IMR-90 (cell line): ENCODE measurements at regions not wholly inside any gene's neighbourhood (a gene's known extent, or its start where the extent isn't known, plus 50 kb on each side); places are given as distances from the start of the nearest gene placed in this dataset.

Source experiments
- ATAC-seq: fragments of 200-7000 bp; cut with Tn5 transposase; 2 replicates; pipeline ENCODE4 v1.9.1; 2020; ENCODE audit warnings: low read depth, mild to moderate bottlenecking, moderate library complexity
- BruUV-seq: library from RNA; stranded (reverse); fragments of 400-500 nt; replicated peaks from 2 replicates; lab custom pipeline; 2021; lab: Mats Ljungman, UMichigan
- CTCF ChIA-PET: fragments of 300-600 bp; formaldehyde crosslinking; extraction: SDS; loops from one replicate; lab custom pipeline; 2021; ENCODE audit warnings: antibody characterized with exemption; lab: Yijun Ruan, JAX
- POLR2A ChIA-PET: fragments of 300-600 bp; sonication (Branson Sonifier 250); formaldehyde crosslinking; loops from one replicate; lab custom pipeline; 2022; ENCODE audit warnings: antibody characterized with exemption; ENCODE audit not compliant: unreplicated experiment; lab: Charles Lee
- DNase-seq: peaks from one replicate; pipeline ENCODE4 v3.0.0; 2013
- H2AFZ ChIP-seq: replicated peaks from 2 replicates; pipeline ENCODE3; 2013; ENCODE audit warnings: low read length, mild to moderate bottlenecking; ENCODE audit not compliant: poor library complexity
- H2AK5ac ChIP-seq: 2 replicates; pipeline ENCODE4 v1.6.1; 2013; ENCODE audit warnings: low read depth, low read length, inconsistent platforms
- H2AK9ac ChIP-seq: replicated peaks from 2 replicates; pipeline ENCODE3; 2013; ENCODE audit warnings: mild to moderate bottlenecking, low read depth, low read length, moderate library complexity; ENCODE audit not compliant: poor library complexity
- H2BK120ac ChIP-seq: 2 replicates; pipeline ENCODE4 v1.6.1; 2013; ENCODE audit warnings: low read depth, low read length, inconsistent platforms
- H2BK15ac ChIP-seq: 3 replicates; pipeline ENCODE4 v1.6.1; 2013; ENCODE audit warnings: low read depth, low read length, inconsistent platforms
- H2BK20ac ChIP-seq: 2 replicates; pipeline ENCODE4 v1.6.1; 2013; ENCODE audit warnings: low read depth, mild to moderate bottlenecking, inconsistent platforms, low read length, moderate library complexity
- H2BK5ac ChIP-seq: 2 replicates; pipeline ENCODE4 v1.6.1; 2013; ENCODE audit warnings: mild to moderate bottlenecking, low read depth, low read length, inconsistent platforms; ENCODE audit not compliant: poor library complexity, severe bottlenecking
- H3K14ac ChIP-seq: replicated peaks from 2 replicates; pipeline ENCODE4 v1.6.1; 2013; ENCODE audit warnings: low read depth, low read length, inconsistent platforms
- H3K18ac ChIP-seq: 2 replicates; pipeline ENCODE4 v1.6.1; 2013; ENCODE audit warnings: low read depth, low read length, control low read depth
- H3K23ac ChIP-seq: 2 replicates; pipeline ENCODE4 v1.6.1; 2013; ENCODE audit warnings: low read depth, low read length, inconsistent platforms
- H3K27ac ChIP-seq: 2 replicates; pipeline ENCODE4 v1.5.1; 2013; ENCODE audit warnings: mild to moderate bottlenecking, control low read depth, low read length; ENCODE audit not compliant: insufficient read depth
- H3K27me3 ChIP-seq: 2 replicates; pipeline ENCODE4 v1.6.1; 2013; ENCODE audit warnings: low read length; ENCODE audit not compliant: control insufficient read depth, insufficient read depth
- H3K36me3 ChIP-seq: 2 replicates; pipeline ENCODE4 v1.6.1; 2013; ENCODE audit warnings: low read length, mixed read lengths; ENCODE audit not compliant: control insufficient read depth, insufficient read depth
- H3K4ac ChIP-seq: 2 replicates; pipeline ENCODE4 v1.6.1; 2013; ENCODE audit warnings: low read depth, low read length, inconsistent platforms
- H3K4me1 ChIP-seq: 2 replicates; pipeline ENCODE4 v1.6.1; 2013; ENCODE audit warnings: low read length, mixed read lengths; ENCODE audit not compliant: control insufficient read depth, insufficient read depth
- H3K4me2 ChIP-seq: 2 replicates; pipeline ENCODE4 v1.6.1; 2013; ENCODE audit warnings: low read depth, mild to moderate bottlenecking, control low read depth, low read length, moderate library complexity
- H3K4me3 ChIP-seq: 2 replicates; pipeline ENCODE4 v1.5.1; 2013; ENCODE audit warnings: low read depth, mild to moderate bottlenecking, control low read depth, low read length, moderate library complexity; ENCODE audit not compliant: insufficient read depth
- H3K56ac ChIP-seq: 2 replicates; pipeline ENCODE4 v1.6.1; 2013; ENCODE audit warnings: low read length, inconsistent platforms; ENCODE audit not compliant: insufficient read depth; ENCODE audit errors: extremely low read depth
- H3K79me1 ChIP-seq, 2 experiments: 2 replicates each; pipeline ENCODE4 v1.6.1; 2013; ENCODE audit warnings: low read length in 2 of 2, inconsistent platforms in 1 of 2, low read depth in 1 of 2
- H3K9ac ChIP-seq: 2 replicates; pipeline ENCODE4 v1.6.1; 2013; ENCODE audit warnings: low read depth, low read length, control low read depth
- H3K9me1 ChIP-seq: 2 replicates; pipeline ENCODE4 v1.6.1; 2013; ENCODE audit warnings: low read length, inconsistent platforms; ENCODE audit not compliant: insufficient read depth
- H3K9me3 ChIP-seq: 2 replicates; pipeline ENCODE4 v1.6.1; 2013; ENCODE audit warnings: low read length; ENCODE audit not compliant: control insufficient read depth, insufficient read depth
- H4K20me1 ChIP-seq: 2 replicates; pipeline ENCODE4 v1.6.1; 2013; ENCODE audit warnings: low read length, inconsistent platforms; ENCODE audit not compliant: insufficient read depth
- H4K5ac ChIP-seq: 2 replicates; pipeline ENCODE4 v1.6.1; 2013; ENCODE audit warnings: mild to moderate bottlenecking, low read depth, low read length, control low read depth
- H4K8ac ChIP-seq, 2 experiments: 2 replicates each; pipeline ENCODE4 v1.6.1; 2013; ENCODE audit warnings: low read depth in 2 of 2, low read length in 2 of 2, control low read depth in 1 of 2, inconsistent platforms in 1 of 2
- H4K91ac ChIP-seq: 2 replicates; pipeline ENCODE4 v1.6.1; 2013; ENCODE audit warnings: low read depth, low read length, inconsistent platforms; ENCODE audit not compliant: insufficient read depth
- FOS ChIP-seq: fragments of 150-350 bp; IDR thresholded peaks from 2 replicates; pipeline ENCODE4 v1.6.1; 2016; ENCODE audit warnings: low read depth, low read length
- MAFK ChIP-seq: IDR thresholded peaks from 2 replicates; pipeline ENCODE4 v1.6.1; 2012; ENCODE audit warnings: low read depth, low read length, improper control_type of control experiment
- RAD21 ChIP-seq: IDR thresholded peaks from 2 replicates; pipeline ENCODE4 v1.6.1; 2012; ENCODE audit warnings: low read length, improper control_type of control experiment
- RFX5 ChIP-seq: IDR thresholded peaks from 2 replicates; pipeline ENCODE4 v1.8.0; 2012; ENCODE audit warnings: low read depth, mild to moderate bottlenecking, low read length, moderate library complexity
- WGBS, 2 experiments: methylation state at CpG; one replicate each; pipeline versions ENCODE4 v1.1.5 to v1.1.7; 2013; ENCODE audit warnings: missing lambda C conversion rate in 2 of 2; ENCODE audit not compliant: insufficient read length in 1 of 2; ENCODE audit errors: extremely low coverage in 2 of 2; 5-methylcytosine and 5-hydroxymethylcytosine counted together
- dilution Hi-C: fragments of 300-500 bp; cut with HindIII; formaldehyde crosslinking; loops from one replicate; pipeline ENCODE4 v1.14.3; 2018; ENCODE audit warnings: low sequenced_read_pairs; ENCODE audit not compliant: unreplicated experiment
- in situ Hi-C: fragments of 300-500 bp; cut with MboI; formaldehyde crosslinking; loops from 3 replicates; pipeline ENCODE4 v1.14.3; 2019; ENCODE audit warnings: low sequenced_read_pairs, inconsistent platforms, mixed read lengths
- intact Hi-C: fragments of 100-400 bp; cut with micrococcal nuclease; formaldehyde crosslinking; loops from 2 replicates; pipeline ENCODE4 v1.10.0; 2022
- TF ChIP-seq, protein P1 (sequence below): fragments of 150-350 bp; IDR thresholded peaks from 2 replicates; pipeline ENCODE4 v1.6.1; 2017; ENCODE audit warnings: mild to moderate bottlenecking, antibody characterized with exemption, low read length, low read depth

DNA sequence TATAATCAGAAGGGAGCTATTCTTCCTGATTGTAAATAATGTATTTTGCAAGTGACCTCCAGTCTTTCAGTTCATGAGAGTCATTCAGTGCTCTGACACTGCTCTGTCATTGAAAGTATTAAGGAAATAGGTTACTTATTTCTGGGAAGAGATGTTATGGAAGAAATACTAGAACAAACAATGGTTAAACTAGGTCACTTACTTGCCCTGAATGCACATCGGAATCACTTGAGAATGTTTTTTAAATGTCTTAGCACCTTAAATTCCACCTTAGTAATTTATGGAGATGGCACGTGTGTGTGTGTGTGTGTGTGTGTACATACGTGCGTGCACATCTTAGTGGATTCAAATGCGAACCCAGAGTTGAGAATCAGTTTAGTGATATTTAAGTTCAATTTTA, 126.6 kb upstream of the KCNH7 start:
- no peak for DNase-seq
- Histone ChIP-seq H2AFZ (no peak overlapping the region), H3K23ac (no peak overlapping the region), H2BK20ac (no peak overlapping the region), H2AK5ac (no peak overlapping the region), H3K9me1 (no peaks in the 10 kb centered on the region), H3K9me3 (peaks cover 5% of the 10 kb centered on the region), H2BK120ac (no peak overlapping the region), H3K4me1 (no peaks in the 10 kb centered on the region), H3K4me3 (no peak overlapping the region), H3K4me2 (no peak overlapping the region), H3K79me1 (no peaks in the 10 kb centered on the region), H4K5ac (no peak overlapping the region), H4K91ac (no peak overlapping the region), H4K20me1 (no peaks in the 10 kb centered on the region), H3K4ac (no peak overlapping the region), H3K9ac (no peak overlapping the region), H4K8ac (no peak overlapping the region), H3K27ac (no peak overlapping the region), H3K27me3 (no peaks in the 10 kb centered on the region), H2BK15ac (no peak overlapping the region), H3K56ac (no peak overlapping the region), H3K18ac (no peak overlapping the region), H2BK5ac (no peak overlapping the region), H3K14ac (no peak overlapping the region), H3K36me3 (no peaks in the 10 kb centered on the region), H2AK9ac (no peak overlapping the region)
- ChIA-PET CTCF (no interaction called here), POLR2A (no interaction called here)
- dilution Hi-C loops (no loop called here), intact Hi-C loops (no loop called here), in situ Hi-C loops (no loop called here)
- no TSS peak for BruUV-seq
- ATAC-seq = no peak
- WGBS, 2 experiments = no CpG with 5 or more reads among the region's 5 CpGs
- TF ChIP-seq FOS (no peak), RAD21 (no peak), MAFK (no peak), RFX5 (no peak)
- TF ChIP-seq, protein P1, sequence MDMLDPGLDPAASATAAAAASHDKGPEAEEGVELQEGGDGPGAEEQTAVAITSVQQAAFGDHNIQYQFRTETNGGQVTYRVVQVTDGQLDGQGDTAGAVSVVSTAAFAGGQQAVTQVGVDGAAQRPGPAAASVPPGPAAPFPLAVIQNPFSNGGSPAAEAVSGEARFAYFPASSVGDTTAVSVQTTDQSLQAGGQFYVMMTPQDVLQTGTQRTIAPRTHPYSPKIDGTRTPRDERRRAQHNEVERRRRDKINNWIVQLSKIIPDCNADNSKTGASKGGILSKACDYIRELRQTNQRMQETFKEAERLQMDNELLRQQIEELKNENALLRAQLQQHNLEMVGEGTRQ = no peak
